Activated CD4-positive, alpha-beta T cell treated with anti-CD3 and anti-CD28 coated beads for 4 hours (primary cell): ENCODE measurements at regions not wholly inside any gene's neighbourhood (a gene's known extent, or its start where the extent isn't known, plus 50 kb on each side); places are given as distances from the start of the nearest gene placed in this dataset.
"Not testable (repeated sequence)": the region's sequence is repeated elsewhere in the genome, so short reads cannot be mapped to it uniquely, and the experiment has no call there.

Source experiments
- DNase-seq, 2 donors: peaks; one replicate each; pipeline ENCODE4 v3.0.0-alpha.2; 2020

- DNase-seq = no peak
These were observed 661.7 kb downstream of the TBC1D22A start for GRCh38 chr22:47423861-47424820.

- no peak for DNase-seq
These were observed 660.8 kb downstream of the TBC1D22A start for GRCh38 chr22:47423266-47423665.

GRCh38 chr22:47422736-47423135, 660.3 kb downstream of the TBC1D22A start:
- no peak for DNase-seq

GRCh38 chr22:47421846-47422245, 659.4 kb downstream of the TBC1D22A start:
- no peak for DNase-seq

GRCh38 chr22:47420211-47420610, 657.8 kb downstream of the TBC1D22A start:
- DNase-seq = no peak

- DNase-seq = no peak
These were observed 656.8 kb downstream of the TBC1D22A start for GRCh38 chr22:47419239-47419638.

- no peak for DNase-seq
These were observed 655.2 kb downstream of the TBC1D22A start for GRCh38 chr22:47417699-47418098.

- no peak for DNase-seq
These were observed 648.6 kb downstream of the TBC1D22A start for GRCh38 chr22:47411006-47411405.

GRCh38 chr22:47409539-47410275, 647.3 kb downstream of the TBC1D22A start:
- no peak for DNase-seq

- DNase-seq = no peak
These were observed 646.0 kb downstream of the TBC1D22A start for GRCh38 chr22:47408409-47408808.

GRCh38 chr22:47407461-47408025, 645.1 kb downstream of the TBC1D22A start:
- no peak for DNase-seq

GRCh38 chr22:47406896-47407295, 644.4 kb downstream of the TBC1D22A start:
- DNase-seq = no peak

GRCh38 chr22:47406180-47406834, 643.9 kb downstream of the TBC1D22A start:
- no peak for DNase-seq

GRCh38 chr22:47405222-47405621, 642.8 kb downstream of the TBC1D22A start:
- not testable (repeated sequence) for DNase-seq

GRCh38 chr22:47402876-47403525, 640.6 kb downstream of the TBC1D22A start:
- DNase-seq = no peak

- no peak for DNase-seq
These were observed 639.7 kb downstream of the TBC1D22A start for GRCh38 chr22:47401976-47402770.

GRCh38 chr22:47401592-47401898, 639.1 kb downstream of the TBC1D22A start:
- DNase-seq = no peak

GRCh38 chr22:47400701-47401591, 638.5 kb downstream of the TBC1D22A start:
- DNase-seq = no peak

- not testable (repeated sequence) for DNase-seq
These were observed 637.7 kb downstream of the TBC1D22A start for GRCh38 chr22:47400131-47400530.

GRCh38 chr22:47398921-47399790, 636.7 kb downstream of the TBC1D22A start:
- DNase-seq = no peak
